Astrocyte (in vitro differentiated cells and primary cell): ENCODE measurements at regions not wholly inside any gene's neighbourhood (a gene's known extent, or its start where the extent isn't known, plus 50 kb on each side); places are given as distances from the start of the nearest gene placed in this dataset.

Experiments
- CTCF ChIP-seq: IDR thresholded peaks from 2 replicates; pipeline ENCODE4 v1.5.1; 2011; ENCODE audit warnings: low read depth, mild to moderate bottlenecking, inconsistent platforms, low read length, moderate library complexity; ENCODE audit not compliant: insufficient read depth
- EZH2 ChIP-seq: IDR thresholded peaks from 2 replicates; pipeline ENCODE4 v1.6.1; 2012; ENCODE audit warnings: mild to moderate bottlenecking, low read length, inconsistent platforms; ENCODE audit not compliant: insufficient read depth

GRCh38 chr12:3337944-3338343, 153.1 kb upstream of the PRMT8 start:
- TF ChIP-seq CTCF: no peak
- no peak for TF ChIP-seq EZH2
